CD4-positive, alpha-beta T cell (primary cell): ENCODE measurements at regions not wholly inside any gene's neighbourhood (a gene's known extent, or its start where the extent isn't known, plus 50 kb on each side); places are given as distances from the start of the nearest gene placed in this dataset.
"Not testable (repeated sequence)": the region's sequence is repeated elsewhere in the genome, so short reads cannot be mapped to it uniquely, and the experiment has no call there.

Experiments used
- ATAC-seq: fragments of 200-7000 bp; cut with Tn5 transposase; one replicate; pipeline ENCODE4 v1.10.0; 2022; ENCODE audit warnings: mild to moderate bottlenecking; ENCODE audit not compliant: poor library complexity
- CTCF ChIA-PET: fragments of 350-600 bp; sonication (Branson Sonifier 250); formaldehyde crosslinking; loops from one replicate; lab custom pipeline; 2021; ENCODE audit warnings: antibody characterized with exemption, inconsistent platforms; lab: Charles Lee
- POLR2A ChIA-PET: fragments of 350-600 bp; sonication (Branson Sonifier 250); formaldehyde crosslinking; loops from one replicate; lab custom pipeline; 2021; ENCODE audit warnings: antibody characterized with exemption, inconsistent platforms; lab: Charles Lee
- DNase-seq, 14 experiments: peaks; one replicate each; pipeline ENCODE4 v3.0.0-alpha.2; 2013 to 2020; ENCODE audit warnings: mixed read lengths in 2 of 14
- H3K27ac ChIP-seq, 2 donors: one replicate each; pipeline versions ENCODE4 v1.5.1 to v1.7.0; 2013; ENCODE audit warnings: low read length in 2 of 2, low read depth in 1 of 2, mild to moderate bottlenecking in 1 of 2
- H3K27me3 ChIP-seq, 2 experiments: 1 replicate in 1 of 2; 2 replicates in 1 of 2; pipeline versions ENCODE4 v1.6.1 to v1.7.0; 2013; ENCODE audit warnings: low read length in 2 of 2, control low read depth in 1 of 2, mild to moderate bottlenecking in 1 of 2, moderate library complexity in 1 of 2; ENCODE audit not compliant: insufficient read depth in 2 of 2, control insufficient read depth in 1 of 2
- H3K36me3 ChIP-seq: one replicate; pipeline ENCODE4 v1.6.1; 2013; ENCODE audit warnings: low read length, control low read depth; ENCODE audit not compliant: insufficient read depth
- H3K4me1 ChIP-seq: one replicate; pipeline ENCODE4 v1.6.1; 2013; ENCODE audit warnings: low read length, control low read depth; ENCODE audit not compliant: insufficient read depth
- H3K4me3 ChIP-seq: one replicate; pipeline ENCODE4 v1.5.1; 2013; ENCODE audit warnings: mild to moderate bottlenecking, low read length, moderate library complexity
- H3K9me3 ChIP-seq, 2 experiments: 1 replicate in 1 of 2; 2 replicates in 1 of 2; pipeline versions ENCODE4 v1.6.1 to v1.7.0; 2013; ENCODE audit warnings: low read length in 2 of 2, mild to moderate bottlenecking in 2 of 2, control low read depth in 1 of 2, moderate library complexity in 1 of 2; ENCODE audit not compliant: control insufficient read depth in 1 of 2, insufficient read depth in 1 of 2
- H3K27ac Mint-ChIP-seq: one replicate; pipeline ENCODE4 v1.8.0; 2020; ENCODE audit warnings: mixed read lengths
- H3K27me3 Mint-ChIP-seq: one replicate; pipeline ENCODE4 v1.8.0; 2021; ENCODE audit warnings: mixed read lengths
- H3K36me3 Mint-ChIP-seq: one replicate; pipeline ENCODE4 v1.8.0; 2021; ENCODE audit warnings: low read depth, mixed read lengths
- H3K4me1 Mint-ChIP-seq: one replicate; pipeline ENCODE4 v1.8.0; 2021; ENCODE audit warnings: low read depth, mixed read lengths
- H3K4me3 Mint-ChIP-seq: one replicate; pipeline ENCODE4 v1.8.0; 2020; ENCODE audit warnings: mild to moderate bottlenecking, mixed read lengths
- H3K9me3 Mint-ChIP-seq: one replicate; pipeline ENCODE4 v1.8.0; 2020; ENCODE audit warnings: mixed read lengths
- CTCF ChIP-seq: fragments of 200-600 bp; IDR thresholded peaks from one replicate; pipeline ENCODE4 v1.8.0; 2022; ENCODE audit warnings: antibody characterized with exemption, mild to moderate bottlenecking
- intact Hi-C, 2 experiments: fragments of 100-400 bp; cut with DNase I in 1 of 2; cut with micrococcal nuclease in 1 of 2; formaldehyde crosslinking; loops; one replicate each; pipeline versions ENCODE4 v1.15.1 to v1.9.0; 2023 to 2025; cut with DNase I, micrococcal nuclease

- no peak for ATAC-seq
- POLR2A ChIA-PET = no interaction called here
These were observed 52.8 kb upstream of the SNAPC3 start for GRCh38 chr9:15369871-15370270.

GRCh38 chr9:15369238-15369637 lies 53.4 kb upstream of the SNAPC3 start:
- no peaks in the 10 kb centered on the region for H3K4me1 Mint-ChIP-seq
- Histone ChIP-seq H3K4me3 (no peak overlapping the region), H3K9me3 (no peaks in the 10 kb centered on the region), H3K27me3 (no peaks in the 10 kb centered on the region), H3K36me3 (no peaks in the 10 kb centered on the region), H3K27ac (no peak overlapping the region), H3K4me1 (no peaks in the 10 kb centered on the region)
- TF ChIP-seq CTCF = no peak
- no peak for ATAC-seq
- H3K9me3 Mint-ChIP-seq = no peaks in the 10 kb centered on the region
- no peak for DNase-seq
- no peak overlapping the region for H3K27ac Mint-ChIP-seq
- POLR2A ChIA-PET = no interaction called here
- no peaks in the 10 kb centered on the region for H3K36me3 Mint-ChIP-seq
- no peak overlapping the region for H3K4me3 Mint-ChIP-seq
- CTCF ChIA-PET = no interaction called here
- intact Hi-C loops = no loop called here
- H3K27me3 Mint-ChIP-seq = peaks cover 6% of the 10 kb centered on the region

More at GRCh38 chr9:15369871-15370270, 52.8 kb upstream of the SNAPC3 start:
- Mint-ChIP-seq H3K9me3 (no peaks in the 10 kb centered on the region), H3K4me1 (no peaks in the 10 kb centered on the region), H3K27me3 (peaks cover 6% of the 10 kb centered on the region), H3K4me3 (no peak overlapping the region), H3K36me3 (no peaks in the 10 kb centered on the region), H3K27ac (no peak overlapping the region)
- no peak overlapping the region for H3K27ac ChIP-seq
- no peaks in the 10 kb centered on the region for H3K9me3 ChIP-seq
- H3K27me3 ChIP-seq = no peaks in the 10 kb centered on the region
- H3K36me3 ChIP-seq = no peaks in the 10 kb centered on the region
- TF ChIP-seq CTCF = no peak
- CTCF ChIA-PET = interaction anchor here (1.4 kb wide), 1 partner anchor 14 kb away, joined by 3 read pairs; no protein-coding TSS in a partner anchor
- DNase-seq = no peak
- intact Hi-C loops = no loop called here
- H3K4me3 ChIP-seq = no peak overlapping the region
- no peaks in the 10 kb centered on the region for H3K4me1 ChIP-seq

DNA sequence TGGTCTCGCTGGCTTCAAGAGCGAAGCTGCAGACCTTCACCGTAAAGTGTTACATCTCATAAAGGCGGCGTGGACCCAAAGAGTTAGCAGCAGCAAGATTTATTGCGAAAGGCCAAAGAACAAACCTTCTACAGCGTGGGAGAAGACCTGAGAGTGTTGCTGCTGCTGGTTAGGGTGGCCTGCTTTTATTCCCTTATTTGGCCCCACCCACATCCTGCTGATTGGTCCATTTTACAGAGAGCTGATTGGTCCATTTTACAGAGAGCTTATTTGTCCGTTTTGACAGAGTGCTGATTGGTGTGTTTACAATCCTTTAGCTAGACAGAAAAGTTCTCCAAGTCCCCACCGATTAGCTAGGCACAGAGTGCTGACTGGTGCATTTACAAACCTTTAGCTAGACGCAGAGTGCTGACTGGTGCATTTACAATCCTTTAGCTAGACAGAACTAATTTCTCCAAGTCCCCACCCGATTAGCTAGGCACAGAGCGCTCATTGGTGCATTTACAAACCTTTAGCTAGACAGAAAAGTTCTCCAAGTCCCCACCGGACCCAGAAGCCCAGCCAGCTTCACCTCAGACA lies 57.6 kb upstream of the SNAPC3 start:
- H3K4me3 ChIP-seq, H3K36me3 Mint-ChIP-seq, H3K27me3 Mint-ChIP-seq, intact Hi-C loops, H3K4me1 Mint-ChIP-seq, H3K36me3 ChIP-seq, ATAC-seq, POLR2A ChIA-PET, H3K27ac Mint-ChIP-seq, CTCF ChIA-PET, H3K4me3 Mint-ChIP-seq, H3K9me3 ChIP-seq, H3K27me3 ChIP-seq, H3K4me1 ChIP-seq, H3K9me3 Mint-ChIP-seq, DNase-seq, H3K27ac ChIP-seq: not testable (repeated sequence)

GRCh38 chr9:15361737-15362136 lies 54.7 kb upstream of the TTC39B start:
- POLR2A ChIA-PET = no interaction called here
- DNase-seq = no peak
- Histone ChIP-seq H3K27me3 (no peaks in the 10 kb centered on the region), H3K27ac (no peak overlapping the region), H3K4me3 (no peak overlapping the region), H3K4me1 (no peaks in the 10 kb centered on the region), H3K36me3 (no peaks in the 10 kb centered on the region), H3K9me3 (no peaks in the 10 kb centered on the region)
- no peaks in the 10 kb centered on the region for H3K27me3 Mint-ChIP-seq
- H3K4me1 Mint-ChIP-seq = peaks cover 8% of the 10 kb centered on the region
- H3K9me3 Mint-ChIP-seq = no peaks in the 10 kb centered on the region
- ATAC-seq = no peak
- H3K4me3 Mint-ChIP-seq = no peak overlapping the region
- no peak for TF ChIP-seq CTCF
- no peaks in the 10 kb centered on the region for H3K36me3 Mint-ChIP-seq
- CTCF ChIA-PET = interaction anchor here (0.6 kb wide), 1 partner anchor 54 kb away, joined by 3 read pairs; no protein-coding TSS in a partner anchor
- intact Hi-C loops = no loop called here
- H3K27ac Mint-ChIP-seq = no peak overlapping the region
